ENCODE measurements at regions not wholly inside any gene's neighbourhood (a gene's known extent, or its start where the extent isn't known, plus 50 kb on each side); places are given as distances from the start of the nearest gene placed in this dataset.

DNA sequence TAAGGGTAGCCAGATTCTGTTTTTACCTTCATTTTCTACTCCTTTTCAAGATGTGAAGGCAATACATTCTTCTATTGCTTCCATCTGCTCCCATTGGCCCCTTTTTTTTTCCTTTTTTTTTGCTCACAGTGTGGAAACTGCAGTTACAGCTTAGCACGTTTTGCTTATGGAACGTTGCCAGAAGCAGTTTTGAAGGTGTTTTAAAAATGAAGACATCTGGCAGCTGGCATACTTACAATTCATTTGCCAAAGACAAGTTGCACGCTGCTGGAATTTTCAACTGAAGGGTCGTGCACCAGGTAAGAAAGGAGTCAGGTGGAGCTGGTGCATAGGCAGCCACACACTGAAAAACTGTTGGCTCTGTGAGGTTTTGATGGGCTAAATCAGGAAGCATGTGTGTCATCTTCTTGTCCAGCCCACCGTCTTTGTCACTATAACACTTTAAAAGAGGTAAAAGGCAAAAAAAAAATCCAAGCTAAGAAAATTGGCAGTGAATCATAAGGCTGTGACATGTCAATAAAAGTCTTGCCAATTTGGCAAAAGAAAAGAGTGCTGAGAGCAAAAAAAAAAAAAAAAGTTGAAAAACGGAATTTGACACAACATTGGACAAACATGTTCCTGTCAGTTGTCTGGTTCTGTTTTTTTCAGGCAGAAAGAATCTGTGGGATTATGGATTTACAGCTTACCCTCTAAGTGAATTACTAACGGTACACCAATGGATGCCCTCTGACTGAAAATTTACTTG lies 225.4 kb upstream of the SOX2 start:
- TF ChIP-seq, protein P1, sequence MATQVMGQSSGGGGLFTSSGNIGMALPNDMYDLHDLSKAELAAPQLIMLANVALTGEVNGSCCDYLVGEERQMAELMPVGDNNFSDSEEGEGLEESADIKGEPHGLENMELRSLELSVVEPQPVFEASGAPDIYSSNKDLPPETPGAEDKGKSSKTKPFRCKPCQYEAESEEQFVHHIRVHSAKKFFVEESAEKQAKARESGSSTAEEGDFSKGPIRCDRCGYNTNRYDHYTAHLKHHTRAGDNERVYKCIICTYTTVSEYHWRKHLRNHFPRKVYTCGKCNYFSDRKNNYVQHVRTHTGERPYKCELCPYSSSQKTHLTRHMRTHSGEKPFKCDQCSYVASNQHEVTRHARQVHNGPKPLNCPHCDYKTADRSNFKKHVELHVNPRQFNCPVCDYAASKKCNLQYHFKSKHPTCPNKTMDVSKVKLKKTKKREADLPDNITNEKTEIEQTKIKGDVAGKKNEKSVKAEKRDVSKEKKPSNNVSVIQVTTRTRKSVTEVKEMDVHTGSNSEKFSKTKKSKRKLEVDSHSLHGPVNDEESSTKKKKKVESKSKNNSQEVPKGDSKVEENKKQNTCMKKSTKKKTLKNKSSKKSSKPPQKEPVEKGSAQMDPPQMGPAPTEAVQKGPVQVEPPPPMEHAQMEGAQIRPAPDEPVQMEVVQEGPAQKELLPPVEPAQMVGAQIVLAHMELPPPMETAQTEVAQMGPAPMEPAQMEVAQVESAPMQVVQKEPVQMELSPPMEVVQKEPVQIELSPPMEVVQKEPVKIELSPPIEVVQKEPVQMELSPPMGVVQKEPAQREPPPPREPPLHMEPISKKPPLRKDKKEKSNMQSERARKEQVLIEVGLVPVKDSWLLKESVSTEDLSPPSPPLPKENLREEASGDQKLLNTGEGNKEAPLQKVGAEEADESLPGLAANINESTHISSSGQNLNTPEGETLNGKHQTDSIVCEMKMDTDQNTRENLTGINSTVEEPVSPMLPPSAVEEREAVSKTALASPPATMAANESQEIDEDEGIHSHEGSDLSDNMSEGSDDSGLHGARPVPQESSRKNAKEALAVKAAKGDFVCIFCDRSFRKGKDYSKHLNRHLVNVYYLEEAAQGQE (IDR thresholded peaks at IDR 0.05; ENCODE audit: low read depth, low read length): no peak
- no peak for TF ChIP-seq GABPA (IDR thresholded peaks at IDR 0.05; ENCODE audit: low read depth)
- no peak for TF ChIP-seq MXI1 (IDR thresholded peaks at IDR 0.05; ENCODE audit: low read depth, low read length)
- no peak for TF ChIP-seq RFX5 (IDR thresholded peaks at IDR 0.05; ENCODE audit: low read length)

Measured in SK-N-SH (cell line).